ENCODE measurements at regions not wholly inside any gene's neighbourhood (a gene's known extent, or its start where the extent isn't known, plus 50 kb on each side); places are given as distances from the start of the nearest gene placed in this dataset.

- DNase-seq (ENCODE audit: low read depth in 1 of 2, low spot score in 2 of 2): no peak
- Histone ChIP-seq H3K4me1 (replicated peaks in 1 of 4; ENCODE audit: control insufficient read depth in 3 of 4, insufficient read depth in 4 of 4, low read length in 3 of 4) (no peaks in the 10 kb centered on the region), H3K79me1 (ENCODE audit: low read depth, low read length) (no peaks in the 10 kb centered on the region), H2BK12ac (ENCODE audit: low read depth, low read length) (no peak overlapping the region), H3K27me3 (replicated peaks in 1 of 4; ENCODE audit: control insufficient read depth in 3 of 4, extremely low read depth in 1 of 4, insufficient read depth in 3 of 4, low read length in 3 of 4) (no peaks in the 10 kb centered on the region), H2BK15ac (ENCODE audit: low read length) (no peak overlapping the region), H3K23ac (ENCODE audit: insufficient read length) (no peak overlapping the region), H3K23me2 (ENCODE audit: low read depth, low read length) (no peaks in the 10 kb centered on the region), H3K27ac (ENCODE audit: low read depth, low read length) (no peak overlapping the region), H3K14ac (ENCODE audit: insufficient read length) (no peak overlapping the region), H4K5ac (ENCODE audit: insufficient read length, low read depth, low read length) (no peak overlapping the region), H3K9me3 (ENCODE audit: insufficient read depth in 2 of 2, low read depth in 1 of 2, low read length in 1 of 2) (no peaks in the 10 kb centered on the region), H4K8ac (ENCODE audit: extremely low read depth, insufficient read depth, low read length) (no peak overlapping the region), H3K79me2 (ENCODE audit: control insufficient read depth in 1 of 2, insufficient read depth in 2 of 2, low read length in 2 of 2) (no peaks in the 10 kb centered on the region), H3K4ac (replicated peaks; ENCODE audit: insufficient read length, low read depth, low read length) (no peak overlapping the region), H2AK5ac (ENCODE audit: low read depth, low read length) (no peak overlapping the region), H4K91ac (replicated peaks; ENCODE audit: insufficient read length, low read length) (no peak overlapping the region), H3K56ac (replicated peaks; ENCODE audit: insufficient read length, low read depth, low read length) (no peak overlapping the region), H2BK5ac (ENCODE audit: low read depth, low read length) (no peak overlapping the region), H3K9ac (replicated peaks in 1 of 4; ENCODE audit: extremely low read depth in 1 of 4, low read depth in 3 of 4, low read length in 3 of 4) (no peak overlapping the region), H2BK20ac (ENCODE audit: low read length) (no peak overlapping the region), H3K4me3 (ENCODE audit: extremely low read depth in 1 of 4, insufficient read depth in 2 of 4, low read depth in 3 of 4, low read length in 4 of 4) (no peak overlapping the region), H3K4me2 (ENCODE audit: insufficient read depth in 1 of 2, low read depth in 2 of 2, low read length in 2 of 2) (no peak overlapping the region), H3K36me3 (ENCODE audit: control insufficient read depth in 2 of 4, insufficient read depth in 4 of 4, low read length in 3 of 4) (no peaks in the 10 kb centered on the region), H2AFZ (ENCODE audit: low read length) (0 out of 2 replicates have a peak overlapping the region, but pooled peaks have one; percentile 1), H3K18ac (ENCODE audit: extremely low read depth, low read length) (no peak overlapping the region), H2BK120ac (replicated peaks; ENCODE audit: low read depth, low read length) (no peak overlapping the region), H4K20me1 (replicated peaks in 1 of 2; ENCODE audit: control insufficient read depth in 1 of 2, insufficient read depth in 2 of 2, low read length in 2 of 2) (no peaks in the 10 kb centered on the region)
- CTCF ChIA-PET (ENCODE audit: partially characterized antibody): interaction anchor here (0.6 to 2.2 kb wide), 9 partner anchors 9 to 496 kb away, joined by 3 to 17 read pairs (median 3); no protein-coding TSS in a partner anchor
- TF ChIP-seq SAP30 (IDR thresholded peaks at IDR 0.05; ENCODE audit: insufficient read depth, insufficient replicate concordance, low read length) (no peak), RAD21 (IDR thresholded peaks at IDR 0.05 in 1 of 2, conservative IDR thresholded peaks at IDR 0.05 in 1 of 2; ENCODE audit: low read depth in 2 of 2, low read length in 2 of 2) (peak; percentile 44 to 55)
- TF ChIP-seq, protein P1, sequence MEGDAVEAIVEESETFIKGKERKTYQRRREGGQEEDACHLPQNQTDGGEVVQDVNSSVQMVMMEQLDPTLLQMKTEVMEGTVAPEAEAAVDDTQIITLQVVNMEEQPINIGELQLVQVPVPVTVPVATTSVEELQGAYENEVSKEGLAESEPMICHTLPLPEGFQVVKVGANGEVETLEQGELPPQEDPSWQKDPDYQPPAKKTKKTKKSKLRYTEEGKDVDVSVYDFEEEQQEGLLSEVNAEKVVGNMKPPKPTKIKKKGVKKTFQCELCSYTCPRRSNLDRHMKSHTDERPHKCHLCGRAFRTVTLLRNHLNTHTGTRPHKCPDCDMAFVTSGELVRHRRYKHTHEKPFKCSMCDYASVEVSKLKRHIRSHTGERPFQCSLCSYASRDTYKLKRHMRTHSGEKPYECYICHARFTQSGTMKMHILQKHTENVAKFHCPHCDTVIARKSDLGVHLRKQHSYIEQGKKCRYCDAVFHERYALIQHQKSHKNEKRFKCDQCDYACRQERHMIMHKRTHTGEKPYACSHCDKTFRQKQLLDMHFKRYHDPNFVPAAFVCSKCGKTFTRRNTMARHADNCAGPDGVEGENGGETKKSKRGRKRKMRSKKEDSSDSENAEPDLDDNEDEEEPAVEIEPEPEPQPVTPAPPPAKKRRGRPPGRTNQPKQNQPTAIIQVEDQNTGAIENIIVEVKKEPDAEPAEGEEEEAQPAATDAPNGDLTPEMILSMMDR (IDR thresholded peaks at IDR 0.05; ENCODE audit: control extremely low read depth in 1 of 3, insufficient read depth in 1 of 3, low read depth in 1 of 3, low read length in 3 of 3): peak in 1 of 3 experiments; percentile 20; a peak in 2 of 4 replicates
- no peak for FAIRE-seq
- POLR2A ChIA-PET (ENCODE audit: partially characterized antibody): no interaction called here
- WGBS, 2 experiments (ENCODE audit: extremely low coverage in 1 of 2, insufficient coverage in 1 of 2, insufficient read length in 1 of 2, insufficient replicate concordance in 2 of 2, low coverage in 1 of 2, low lambda C conversion rate in 2 of 2, missing lambda C conversion rate in 1 of 2): 87% methylated on average over 2 of the region's 2 CpGs; no CpG with 5 or more reads in 1 of the 2 experiments
These were observed 66.3 kb upstream of the BMP5 start for GRCh38 chr6:55941702-55942101.
